ENCODE measurements at regions not wholly inside any gene's neighbourhood (a gene's known extent, or its start where the extent isn't known, plus 50 kb on each side); places are given as distances from the start of the nearest gene placed in this dataset.

DNA sequence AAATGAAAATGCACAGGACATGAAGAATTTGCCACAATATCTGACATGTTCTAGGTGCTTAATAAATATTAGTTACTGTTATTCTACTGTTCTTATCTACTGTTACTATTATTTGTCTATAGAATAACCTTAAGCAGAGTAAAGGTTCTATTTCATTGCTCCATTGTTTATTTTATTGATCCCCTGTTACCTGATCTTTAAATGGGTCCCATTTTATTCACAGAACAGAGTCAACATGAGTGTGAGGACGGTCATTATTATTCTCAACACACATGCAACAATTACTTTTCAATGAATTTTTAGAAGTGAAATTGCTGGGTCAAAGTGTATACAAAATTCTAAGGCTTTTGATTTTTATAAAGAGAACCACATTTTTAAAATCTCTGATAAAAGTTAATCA, 186.9 kb downstream of the AHR start:
- no peak for DNase-seq (ENCODE audit: low spot score)

DNA sequence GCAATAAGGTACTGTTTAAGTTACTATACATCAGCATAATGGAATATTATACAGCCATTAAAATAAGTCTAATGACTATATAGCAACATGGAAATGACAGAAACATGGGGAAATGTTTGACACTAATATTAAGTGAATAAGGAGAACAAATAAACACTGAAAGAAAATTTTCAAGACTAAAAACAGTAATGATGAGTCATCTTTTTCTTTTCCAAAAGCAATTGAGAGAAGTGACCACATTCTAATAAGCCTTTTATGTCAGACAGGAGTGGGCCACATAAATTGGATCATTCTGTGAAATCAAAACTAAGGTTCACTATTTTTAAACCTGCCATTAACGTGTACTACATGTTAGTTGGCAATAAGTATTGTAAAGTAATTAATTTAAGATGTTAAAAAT, 187.5 kb downstream of the AHR start:
- DNase-seq (ENCODE audit: low spot score), result no peak

DNA sequence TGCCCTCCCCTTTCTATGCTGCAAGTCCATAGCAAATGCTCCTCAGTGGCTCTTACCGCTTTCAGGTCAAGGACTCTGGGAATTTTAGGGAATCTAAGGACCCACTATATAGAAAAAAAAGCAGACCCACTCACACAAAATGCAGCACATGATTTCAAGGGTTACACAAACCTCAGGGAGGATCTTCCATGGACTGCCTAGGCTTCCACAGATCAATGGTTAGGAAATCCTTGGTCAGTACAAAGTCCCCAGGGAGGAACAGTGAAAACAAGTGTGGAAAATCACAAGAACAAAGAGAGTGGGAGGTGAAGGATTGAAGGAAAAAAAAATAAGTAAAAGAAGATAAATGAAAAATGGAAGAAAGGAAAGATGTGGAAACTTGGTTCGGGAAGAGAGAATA, 188.4 kb downstream of the AHR start:
- no peak for DNase-seq (ENCODE audit: low spot score)

DNA sequence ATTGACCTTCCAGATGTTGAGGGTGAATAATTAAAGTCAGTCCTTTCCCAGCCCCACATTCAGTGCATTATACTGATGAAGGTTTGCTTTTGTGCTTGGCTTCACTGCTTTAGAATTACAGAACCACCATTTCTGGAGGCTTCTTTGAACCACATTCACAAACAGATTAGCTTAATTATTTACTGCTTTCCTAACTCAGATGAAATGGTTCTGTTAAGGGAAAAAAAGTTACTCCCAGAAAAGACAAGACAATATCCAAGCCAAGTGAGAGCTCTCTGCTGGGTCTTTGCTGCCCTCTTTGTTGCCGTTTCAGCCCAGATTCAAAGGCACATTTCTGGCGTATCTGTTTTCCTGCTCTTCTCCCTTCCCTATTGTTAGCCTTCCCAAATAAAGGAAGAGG, 188.9 kb downstream of the AHR start:
- no peak for DNase-seq (ENCODE audit: low spot score)

DNA sequence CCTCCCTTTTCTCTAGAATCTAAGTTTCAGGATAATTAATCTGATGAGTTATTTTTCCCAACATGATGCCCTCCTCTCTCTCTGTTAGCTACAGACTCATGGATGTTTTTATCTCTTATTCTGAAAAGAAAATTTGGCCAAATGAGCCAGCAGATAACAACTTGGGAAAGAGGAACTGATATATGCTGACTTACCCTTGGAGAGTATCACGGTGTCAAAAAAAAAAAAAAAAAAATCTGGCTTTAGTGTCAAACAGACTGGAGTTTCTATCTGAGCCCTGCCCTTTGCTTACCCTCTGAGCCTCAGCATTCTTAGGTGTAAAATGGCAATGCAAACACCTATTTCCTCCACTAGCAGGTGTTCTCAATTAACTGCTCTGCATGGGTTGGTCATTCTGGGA, 190.4 kb downstream of the AHR start:
- no peak for DNase-seq (ENCODE audit: low spot score)

DNA sequence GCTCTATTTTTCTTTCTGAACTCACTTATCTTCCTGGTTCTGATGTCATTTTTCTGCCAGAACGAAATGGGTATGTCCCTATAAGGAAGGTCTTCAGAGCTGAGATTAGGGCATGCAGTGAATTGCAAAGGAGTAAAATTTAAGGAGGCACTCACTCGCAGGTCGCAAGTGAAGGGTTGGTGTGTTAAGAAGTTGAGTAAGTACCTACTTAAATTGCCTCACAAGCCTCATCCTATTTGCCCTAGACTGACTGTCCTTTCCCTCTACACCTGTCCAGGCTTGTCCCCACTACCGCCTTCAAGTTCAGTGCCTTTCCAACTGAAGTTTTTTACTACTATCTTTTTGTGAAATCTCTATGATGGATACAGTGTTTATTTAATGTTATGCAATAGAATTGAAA, 191.5 kb downstream of the AHR start:
- no peak for DNase-seq (ENCODE audit: low spot score)

DNA sequence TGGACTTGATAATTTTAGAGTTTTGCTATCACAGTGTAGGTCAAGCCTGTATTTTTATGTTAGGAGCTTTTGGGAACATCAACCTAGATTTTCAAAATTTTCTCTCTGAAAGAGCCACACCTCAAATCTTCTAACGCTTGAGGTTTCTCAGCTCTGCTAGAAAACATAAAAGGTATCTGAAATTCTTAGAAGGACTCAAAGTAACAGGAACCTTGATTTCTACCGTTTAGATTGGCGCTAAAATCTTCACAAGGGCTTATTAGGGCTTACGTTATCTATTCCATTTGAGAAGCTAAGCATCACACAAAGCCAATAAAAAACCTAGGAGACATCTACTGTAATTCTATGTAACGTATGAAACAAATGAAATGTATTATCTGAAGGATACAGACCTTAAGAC, 192.4 kb downstream of the AHR start:
- no peak for DNase-seq (ENCODE audit: low spot score)

DNA sequence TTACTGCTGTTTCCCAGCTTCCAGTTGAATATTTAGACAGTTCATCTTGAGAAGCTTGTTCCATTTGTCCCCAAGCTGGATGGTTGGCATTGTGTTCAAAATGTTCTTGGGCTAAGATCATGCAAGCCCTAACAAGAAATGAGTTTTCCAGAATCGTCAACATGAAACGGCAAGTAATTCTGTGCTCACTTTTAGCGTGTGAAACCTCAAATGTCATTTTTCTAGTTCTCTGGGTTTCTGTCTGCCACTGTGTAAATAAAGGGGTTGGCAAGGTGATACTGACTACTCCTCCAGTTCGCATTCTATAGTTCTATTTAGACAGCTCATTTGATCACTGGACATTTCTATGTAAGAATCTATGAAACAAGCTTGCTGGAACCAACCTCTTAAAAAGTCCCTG, 194.0 kb downstream of the AHR start:
- DNase-seq (ENCODE audit: low spot score), result no peak

DNA sequence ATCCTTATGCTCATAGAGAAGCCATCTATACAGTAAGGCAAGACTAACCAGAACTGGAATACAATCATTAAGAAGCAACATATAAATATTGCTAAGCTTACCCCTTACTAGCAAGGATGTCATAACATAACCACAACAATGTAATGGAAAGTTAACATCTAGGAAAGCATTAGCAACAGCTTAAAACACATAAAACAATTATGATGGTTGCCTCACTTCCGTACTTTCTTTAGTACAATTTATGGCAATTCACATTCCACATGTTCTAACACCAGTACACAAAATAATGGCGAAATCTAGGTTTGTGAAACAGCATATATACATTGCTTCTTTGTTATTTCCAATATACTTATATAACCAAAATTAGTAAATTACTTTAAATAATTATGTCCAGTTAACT, 195.0 kb downstream of the AHR start:
- no peak for DNase-seq (ENCODE audit: low spot score)

DNA sequence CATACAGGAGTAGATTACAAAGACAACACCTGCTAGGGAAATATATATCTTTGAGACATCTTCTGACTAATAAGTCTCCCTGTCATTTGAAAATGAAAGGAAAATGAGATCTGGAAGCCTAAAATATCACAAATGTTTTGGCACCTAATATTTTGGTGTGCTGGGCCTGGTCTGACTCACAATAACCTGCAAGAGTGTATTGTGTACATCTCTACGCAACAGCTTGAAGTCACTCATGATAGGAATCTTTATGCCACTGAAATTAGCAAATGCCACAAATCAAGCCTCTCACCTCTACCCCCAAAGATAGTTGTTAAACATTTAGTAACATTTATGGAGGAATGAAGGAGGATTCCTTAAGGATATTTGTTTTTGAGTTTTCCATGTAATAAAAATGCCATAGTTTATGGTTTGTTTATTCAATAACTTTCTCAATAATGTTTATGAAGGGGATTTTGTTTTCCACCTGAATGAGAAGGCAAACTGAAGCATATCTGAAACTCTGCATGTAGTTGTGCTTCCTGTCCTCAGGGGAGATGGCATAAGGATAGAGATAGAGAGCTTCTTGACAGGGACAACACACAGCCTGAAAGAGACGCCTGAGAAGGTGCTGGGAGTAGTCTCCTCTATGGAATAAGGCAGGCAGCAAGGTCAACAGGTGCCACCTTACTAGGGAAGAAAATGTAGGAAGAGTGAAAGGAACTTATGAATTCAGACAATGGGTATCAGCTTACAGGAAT, 197.4 kb downstream of the AHR start:
- DNase-seq (ENCODE audit: low spot score), result no peak

DNA sequence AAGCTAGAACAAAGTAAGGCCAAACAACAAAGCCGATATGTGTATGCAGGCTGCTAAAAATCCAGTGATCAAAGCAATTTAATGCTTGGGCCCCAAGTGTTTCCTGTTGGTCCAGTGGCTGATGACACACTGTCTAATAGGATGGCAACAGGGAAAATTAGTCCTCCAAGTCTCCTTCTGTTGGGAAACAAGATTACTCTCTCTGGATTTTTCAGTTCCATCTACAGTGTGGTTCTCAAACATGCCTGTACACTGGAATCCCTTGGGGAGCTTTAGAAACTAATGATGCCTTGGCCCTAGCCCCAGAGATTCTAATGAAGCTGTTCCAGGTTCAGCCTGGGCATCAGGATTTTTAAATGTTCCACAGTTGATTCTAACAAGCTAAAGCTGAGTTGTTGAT, 198.7 kb downstream of the AHR start:
- DNase-seq (ENCODE audit: low spot score), result no peak

DNA sequence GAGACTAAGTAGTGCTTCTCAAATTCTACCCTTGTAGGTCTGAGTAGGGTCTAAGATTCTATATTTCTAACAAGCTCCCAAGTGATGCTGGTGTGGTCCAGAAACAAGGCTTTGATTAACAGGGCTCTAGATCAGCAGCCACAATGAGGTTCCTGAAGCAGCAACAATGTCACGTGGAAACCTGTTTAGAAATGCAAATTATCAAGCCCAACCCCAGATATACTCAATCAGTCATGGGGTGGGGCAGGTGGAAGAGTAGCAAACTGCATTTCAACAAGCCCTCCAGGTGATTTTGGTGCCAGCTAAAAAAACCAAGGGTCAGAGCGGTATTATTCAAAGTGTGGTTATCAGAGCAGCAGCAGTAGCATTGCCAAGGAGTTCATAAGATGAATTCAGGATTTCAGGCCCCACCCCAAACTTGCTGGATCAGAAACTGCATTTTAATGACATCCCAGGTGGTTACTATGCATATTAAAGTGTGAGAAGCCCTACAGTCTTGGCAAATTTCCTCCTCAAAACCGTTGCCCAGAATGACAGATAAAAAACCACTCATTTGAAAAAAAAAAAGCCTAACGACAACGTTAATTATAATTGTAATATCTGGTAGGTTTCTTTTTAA, 199.2 kb downstream of the AHR start:
- no peak for DNase-seq (ENCODE audit: low spot score)

DNA sequence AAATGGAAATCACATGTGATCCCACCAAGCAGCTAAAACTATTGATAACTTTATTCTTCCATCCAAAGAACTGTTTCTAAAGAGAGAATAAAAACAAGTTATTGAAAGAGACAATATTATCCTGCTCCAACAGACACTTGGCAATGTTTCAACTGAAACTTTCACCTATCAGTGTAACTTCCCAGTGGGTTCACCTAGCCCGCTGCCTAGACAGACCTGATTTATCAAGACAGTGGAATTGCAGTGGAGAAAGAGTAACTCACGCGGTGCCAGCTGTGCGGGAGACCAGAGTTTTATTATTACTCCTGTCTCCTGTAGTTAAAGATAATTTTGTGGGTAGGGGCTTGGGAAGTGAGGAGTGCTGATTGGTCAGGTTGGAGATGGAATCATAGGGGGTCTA, 199.8 kb downstream of the AHR start:
- DNase-seq (ENCODE audit: low spot score), result no peak

DNA sequence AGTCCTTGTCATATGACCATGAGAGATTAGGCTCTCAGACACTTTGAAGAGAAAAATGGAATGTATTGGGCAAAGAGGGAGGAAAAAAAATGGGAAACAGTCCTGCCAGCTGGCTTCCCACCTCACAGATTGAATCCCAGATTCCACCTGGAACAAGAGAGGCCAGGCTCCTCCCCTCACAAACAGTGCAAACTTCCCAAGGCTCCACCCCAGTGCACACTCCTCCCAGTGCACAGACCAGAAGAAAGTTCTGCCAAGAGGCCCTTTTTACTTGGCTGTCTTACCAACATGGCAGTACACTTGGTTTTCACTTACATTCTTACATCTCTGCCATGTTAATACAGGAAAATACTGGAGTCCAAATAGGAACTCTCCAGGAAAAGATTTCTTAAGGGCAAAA, 202.3 kb downstream of the AHR start:
- no peak for DNase-seq (ENCODE audit: low spot score)

DNA sequence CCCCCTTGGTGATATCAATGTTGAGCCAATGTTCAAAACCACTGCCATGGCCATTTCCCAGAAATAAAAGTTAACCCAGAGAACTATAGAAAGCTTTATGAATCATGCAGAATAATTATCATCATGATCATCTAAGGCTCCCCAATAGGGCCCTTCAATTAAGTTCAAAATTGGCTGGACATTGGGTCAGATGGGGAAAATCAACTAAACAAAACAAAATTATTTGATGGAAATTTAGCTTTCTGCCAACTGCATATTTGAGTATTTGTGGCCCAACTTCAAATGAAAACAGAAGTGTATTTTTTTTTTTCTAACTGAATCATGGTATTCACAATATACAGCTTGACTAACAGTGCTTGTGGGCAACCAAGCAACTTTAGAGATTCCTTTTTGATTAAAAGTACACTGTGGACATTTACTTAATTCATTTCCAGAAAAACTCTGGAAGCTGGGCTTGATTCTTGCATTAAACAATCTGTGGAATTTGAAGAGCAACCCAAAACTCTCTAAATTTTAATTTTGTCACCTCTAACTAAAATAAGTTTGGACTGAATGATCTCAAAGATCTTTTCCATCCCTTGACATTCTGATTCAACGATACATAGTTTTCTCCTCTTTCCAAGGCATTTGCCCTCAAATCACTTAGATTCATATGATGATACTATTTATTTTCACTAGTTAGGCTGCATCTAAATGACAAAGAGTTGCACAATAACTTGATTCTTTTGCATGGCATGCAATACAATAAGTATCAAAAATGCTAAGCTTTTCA, 203.2 kb downstream of the AHR start:
- no peak for DNase-seq (ENCODE audit: low spot score)

DNA sequence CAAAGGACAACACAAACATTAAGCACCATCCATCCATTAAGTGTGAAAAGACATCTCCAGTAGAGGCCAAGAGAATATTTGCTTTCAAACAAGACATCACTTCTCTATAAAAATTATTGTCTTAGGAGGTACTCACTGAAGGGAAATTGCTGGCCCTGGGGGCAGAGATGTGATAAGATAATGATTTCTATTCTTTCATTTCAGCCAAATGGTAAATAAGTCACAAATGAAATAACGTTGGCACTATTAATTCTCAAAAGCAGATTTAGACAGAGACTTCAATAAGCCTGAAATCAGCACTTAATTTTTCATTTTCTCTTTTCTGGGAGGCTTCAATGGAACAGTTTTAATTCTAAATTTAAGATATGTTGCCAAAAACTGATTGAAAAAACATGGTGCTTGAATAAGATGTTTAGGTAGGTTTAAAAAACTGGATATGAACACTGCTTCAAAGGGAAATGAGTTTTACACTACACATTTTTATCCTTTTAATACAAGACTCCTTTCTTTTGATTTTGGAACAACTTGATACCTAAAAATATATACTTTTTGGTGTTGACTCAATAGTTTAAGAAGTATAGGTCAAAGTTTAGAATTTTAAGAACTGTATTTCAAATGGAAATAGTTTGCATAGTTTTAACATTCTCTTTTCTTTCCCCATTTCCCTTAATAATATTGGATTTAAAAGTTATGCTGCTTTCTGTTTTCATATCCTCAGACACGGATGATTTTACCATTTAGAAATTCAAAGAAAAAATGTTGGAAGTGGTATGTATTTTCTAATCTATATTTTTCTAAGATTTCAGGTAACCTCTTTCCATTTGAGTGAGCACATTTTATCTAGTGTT, 204.0 kb downstream of the AHR start:
- DNase-seq (ENCODE audit: low spot score), result no peak

DNA sequence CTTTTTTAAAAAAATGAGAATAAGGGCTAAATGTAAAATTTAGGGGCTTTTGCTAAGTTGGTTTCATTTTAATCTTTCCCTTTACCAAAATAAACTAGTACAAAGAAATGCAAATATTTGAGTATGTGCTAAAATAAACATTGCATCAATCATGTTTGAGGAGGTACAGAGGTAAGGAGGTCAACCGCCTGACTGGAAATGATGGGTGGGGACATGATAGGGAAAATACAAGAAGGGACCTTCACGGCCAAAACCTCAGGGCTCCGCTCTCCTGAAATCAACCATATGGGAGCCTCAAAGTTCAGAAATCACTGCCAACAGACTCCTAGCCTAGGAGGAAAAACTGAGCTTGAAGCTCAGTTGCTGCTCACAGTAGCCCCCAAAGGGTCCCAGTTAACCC, 207.6 kb downstream of the AHR start:
- DNase-seq (ENCODE audit: low spot score), result no peak

DNA sequence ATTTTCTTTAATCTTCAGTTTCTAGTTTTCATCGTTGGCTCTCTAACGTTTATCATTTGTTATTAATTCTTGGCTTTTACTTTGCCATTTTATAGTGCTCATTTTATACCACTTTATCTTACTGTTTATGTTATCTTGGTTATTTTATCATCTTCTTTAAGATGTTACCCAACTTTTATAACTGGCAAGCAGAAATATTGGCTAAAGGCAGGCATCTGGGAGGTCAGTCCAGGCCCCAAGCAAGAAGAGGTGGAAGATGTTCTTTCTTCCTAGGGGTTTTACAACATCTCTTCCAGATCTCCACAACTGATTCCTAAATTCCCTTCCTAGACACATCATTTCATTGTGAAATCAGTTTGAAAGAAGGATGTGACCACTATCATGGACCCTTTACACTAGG, 208.1 kb downstream of the AHR start:
- no peak for DNase-seq (ENCODE audit: low spot score)

DNA sequence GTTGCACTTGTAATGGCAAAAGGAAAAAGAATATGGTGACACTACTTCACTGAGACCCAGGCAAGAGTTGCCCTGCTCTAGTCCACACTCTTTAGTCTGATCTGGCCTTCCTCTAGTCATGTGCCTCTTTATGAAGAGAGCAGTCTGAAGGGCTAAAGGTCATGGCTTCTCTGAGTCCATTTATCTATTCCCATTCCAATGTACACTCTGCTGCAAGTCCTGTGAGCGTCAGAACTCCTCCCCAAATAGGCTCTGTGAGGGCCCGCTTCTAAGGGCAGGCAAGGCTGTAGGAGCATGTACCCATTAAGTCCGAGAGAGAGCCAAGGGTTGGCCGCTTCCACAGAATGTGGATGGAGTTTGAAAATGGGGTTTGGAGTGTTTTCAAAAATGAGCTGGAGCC, 209.3 kb downstream of the AHR start:
- DNase-seq (ENCODE audit: low spot score), result no peak

DNA sequence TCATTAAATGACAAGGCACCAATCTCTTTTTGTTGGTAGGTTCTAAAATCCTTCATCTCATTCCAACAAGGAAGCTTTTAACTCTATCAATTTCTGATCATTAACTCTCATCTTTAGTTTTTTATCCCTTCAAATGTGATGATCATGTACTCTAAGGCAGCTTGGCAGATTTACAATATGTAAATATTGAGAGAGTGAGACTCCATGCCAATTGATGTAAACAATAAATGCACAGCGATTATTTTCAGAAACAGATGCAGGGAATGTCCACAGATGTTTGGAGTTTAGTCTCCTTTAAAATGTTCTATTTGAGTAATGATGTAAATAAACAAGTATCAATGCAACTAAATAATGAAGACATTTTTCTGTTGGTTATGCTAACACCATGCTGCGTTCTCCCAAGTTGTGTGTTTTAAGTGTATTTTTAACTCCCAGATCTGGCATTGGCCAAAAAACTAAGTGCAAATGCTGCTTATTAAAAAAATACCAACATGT, 213.8 kb downstream of the AHR start:
- DNase-seq (ENCODE audit: low spot score), result no peak

DNA sequence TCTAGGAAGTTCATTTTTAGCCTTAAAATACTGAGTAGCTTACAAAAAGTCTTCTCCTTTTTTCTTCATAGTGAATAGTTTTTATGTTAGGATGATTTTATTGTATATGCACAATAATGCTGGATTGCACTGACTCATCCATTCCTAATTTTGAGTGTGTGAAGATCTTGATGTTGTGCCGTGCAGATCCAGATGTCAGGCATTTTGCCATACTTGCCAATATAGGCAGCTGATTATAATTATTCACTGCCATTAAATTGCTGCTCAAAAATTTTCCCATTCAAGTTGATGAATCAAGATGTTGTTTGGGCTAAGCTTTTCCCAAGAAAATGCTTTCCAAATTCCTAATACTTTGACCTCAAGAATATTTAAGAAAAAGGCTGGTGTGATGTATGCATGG, 218.3 kb downstream of the AHR start:
- no peak for DNase-seq (ENCODE audit: low spot score)

DNA sequence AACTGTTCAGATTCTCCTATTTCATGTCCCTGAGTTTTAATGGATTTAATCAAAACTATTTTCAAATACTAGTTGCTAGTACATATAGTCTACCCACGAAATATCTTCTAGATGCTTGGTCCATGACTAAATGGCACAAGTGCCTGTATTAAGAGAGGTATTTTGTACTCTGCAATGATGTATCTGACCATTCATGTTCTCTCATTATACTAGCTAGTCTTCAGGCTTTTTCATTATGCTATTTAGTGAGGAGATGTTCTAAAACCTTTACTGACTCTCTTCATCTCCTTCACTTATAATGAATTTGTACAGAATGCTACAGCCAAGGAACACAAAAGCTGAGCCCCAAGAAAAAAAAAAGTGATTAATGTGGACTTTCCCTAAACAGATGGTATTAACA, 222.5 kb downstream of the AHR start:
- no peak for DNase-seq (ENCODE audit: low spot score)

Data from CD4-positive, alpha-beta T cell treated with Interleukin-6 at 100 ng/mL for 8 hours (primary cell).